ENCODE measurements at regions not wholly inside any gene's neighbourhood (a gene's known extent, or its start where the extent isn't known, plus 50 kb on each side); places are given as distances from the start of the nearest gene placed in this dataset.

- H3K27me3 Mint-ChIP-seq (ENCODE audit: low read depth) = peaks cover 25% of the 10 kb centered on the region
- no peak overlapping the region for H3K4me3 Mint-ChIP-seq
- H3K9me3 Mint-ChIP-seq = no peaks in the 10 kb centered on the region
- H3K4me1 Mint-ChIP-seq (ENCODE audit: low read depth) = no peaks in the 10 kb centered on the region
- no peaks in the 10 kb centered on the region for H3K36me3 Mint-ChIP-seq (ENCODE audit: low read depth)
- H3K27ac Mint-ChIP-seq = no peak overlapping the region
These were observed 61.6 kb downstream of the LSM5 start for GRCh38 chr7:32428546-32428945.

GRCh38 chr7:32427769-32428291, 62.4 kb downstream of the LSM5 start:
- H3K27ac Mint-ChIP-seq = no peak overlapping the region
- H3K27me3 Mint-ChIP-seq (ENCODE audit: low read depth) = peaks cover 25% of the 10 kb centered on the region
- H3K36me3 Mint-ChIP-seq (ENCODE audit: low read depth) = no peaks in the 10 kb centered on the region
- no peak overlapping the region for H3K4me3 Mint-ChIP-seq
- no peaks in the 10 kb centered on the region for H3K9me3 Mint-ChIP-seq
- no peaks in the 10 kb centered on the region for H3K4me1 Mint-ChIP-seq (ENCODE audit: low read depth)

GRCh38 chr7:32416846-32417245, 73.3 kb downstream of the LSM5 start:
- Mint-ChIP-seq H3K4me1 (ENCODE audit: low read depth) (no peaks in the 10 kb centered on the region), H3K36me3 (ENCODE audit: low read depth) (no peaks in the 10 kb centered on the region), H3K27me3 (ENCODE audit: low read depth) (no peaks in the 10 kb centered on the region), H3K9me3 (no peaks in the 10 kb centered on the region), H3K27ac (no peak overlapping the region), H3K4me3 (no peak overlapping the region)

GRCh38 chr7:32415936-32416335, 74.2 kb downstream of the LSM5 start:
- Mint-ChIP-seq H3K9me3 (no peaks in the 10 kb centered on the region), H3K36me3 (ENCODE audit: low read depth) (no peaks in the 10 kb centered on the region), H3K27ac (no peak overlapping the region), H3K27me3 (ENCODE audit: low read depth) (no peaks in the 10 kb centered on the region), H3K4me3 (no peak overlapping the region), H3K4me1 (ENCODE audit: low read depth) (no peaks in the 10 kb centered on the region)

- no peak overlapping the region for H3K27ac Mint-ChIP-seq
- no peaks in the 10 kb centered on the region for H3K36me3 Mint-ChIP-seq (ENCODE audit: low read depth)
- no peak overlapping the region for H3K4me3 Mint-ChIP-seq
- H3K27me3 Mint-ChIP-seq (ENCODE audit: low read depth) = no peaks in the 10 kb centered on the region
- H3K9me3 Mint-ChIP-seq = no peaks in the 10 kb centered on the region
- H3K4me1 Mint-ChIP-seq (ENCODE audit: low read depth) = no peaks in the 10 kb centered on the region
These were observed 74.7 kb downstream of the LSM5 start for GRCh38 chr7:32415519-32415918.

- Mint-ChIP-seq H3K27ac (no peak overlapping the region), H3K36me3 (ENCODE audit: low read depth) (no peaks in the 10 kb centered on the region), H3K4me3 (no peak overlapping the region), H3K4me1 (ENCODE audit: low read depth) (no peaks in the 10 kb centered on the region), H3K27me3 (ENCODE audit: low read depth) (no peaks in the 10 kb centered on the region), H3K9me3 (no peaks in the 10 kb centered on the region)
These were observed 77.7 kb downstream of the LSM5 start for GRCh38 chr7:32412471-32412870.

- no peaks in the 10 kb centered on the region for H3K27me3 Mint-ChIP-seq (ENCODE audit: low read depth)
- H3K36me3 Mint-ChIP-seq (ENCODE audit: low read depth) = no peaks in the 10 kb centered on the region
- no peak overlapping the region for H3K27ac Mint-ChIP-seq
- H3K9me3 Mint-ChIP-seq = no peaks in the 10 kb centered on the region
- no peaks in the 10 kb centered on the region for H3K4me1 Mint-ChIP-seq (ENCODE audit: low read depth)
- no peak overlapping the region for H3K4me3 Mint-ChIP-seq
These were observed 79.6 kb downstream of the LSM5 start for GRCh38 chr7:32410545-32410944.

- H3K27ac Mint-ChIP-seq = no peak overlapping the region
These were observed 83.8 kb downstream of the LSM5 start for GRCh38 chr7:32406386-32406785.

GRCh38 chr7:32403463-32404229, 86.5 kb downstream of the LSM5 start:
- no peaks in the 10 kb centered on the region for H3K27me3 Mint-ChIP-seq (ENCODE audit: low read depth)
- H3K36me3 Mint-ChIP-seq (ENCODE audit: low read depth) = no peaks in the 10 kb centered on the region
- H3K27ac Mint-ChIP-seq = no peak overlapping the region
- H3K9me3 Mint-ChIP-seq = no peaks in the 10 kb centered on the region
- no peak overlapping the region for H3K4me3 Mint-ChIP-seq
- H3K4me1 Mint-ChIP-seq (ENCODE audit: low read depth) = no peaks in the 10 kb centered on the region

More at GRCh38 chr7:32406386-32406785, 83.8 kb downstream of the LSM5 start:
- Mint-ChIP-seq H3K36me3 (ENCODE audit: low read depth) (no peaks in the 10 kb centered on the region), H3K27me3 (ENCODE audit: low read depth) (no peaks in the 10 kb centered on the region), H3K4me3 (no peak overlapping the region), H3K4me1 (ENCODE audit: low read depth) (no peaks in the 10 kb centered on the region), H3K9me3 (no peaks in the 10 kb centered on the region)

GRCh38 chr7:32400676-32401075, 89.5 kb downstream of the LSM5 start:
- Mint-ChIP-seq H3K4me3 (no peak overlapping the region), H3K36me3 (ENCODE audit: low read depth) (no peaks in the 10 kb centered on the region), H3K27me3 (ENCODE audit: low read depth) (no peaks in the 10 kb centered on the region), H3K27ac (no peak overlapping the region), H3K9me3 (no peaks in the 10 kb centered on the region), H3K4me1 (ENCODE audit: low read depth) (no peaks in the 10 kb centered on the region)

GRCh38 chr7:32399311-32399710, 90.9 kb downstream of the LSM5 start:
- Mint-ChIP-seq H3K4me1 (ENCODE audit: low read depth) (no peaks in the 10 kb centered on the region), H3K27me3 (ENCODE audit: low read depth) (peaks cover 4% of the 10 kb centered on the region), H3K4me3 (no peak overlapping the region), H3K36me3 (ENCODE audit: low read depth) (no peaks in the 10 kb centered on the region), H3K27ac (no peak overlapping the region), H3K9me3 (no peaks in the 10 kb centered on the region)

GRCh38 chr7:32395168-32395567, 95.0 kb downstream of the LSM5 start:
- no peaks in the 10 kb centered on the region for H3K36me3 Mint-ChIP-seq (ENCODE audit: low read depth)
- peaks cover 8% of the 10 kb centered on the region for H3K27me3 Mint-ChIP-seq (ENCODE audit: low read depth)
- H3K9me3 Mint-ChIP-seq = no peaks in the 10 kb centered on the region
- H3K4me1 Mint-ChIP-seq (ENCODE audit: low read depth) = no peaks in the 10 kb centered on the region
- H3K4me3 Mint-ChIP-seq = no peak overlapping the region
- no peak overlapping the region for H3K27ac Mint-ChIP-seq

- no peak overlapping the region for H3K27ac Mint-ChIP-seq
These were observed 96.3 kb downstream of the LSM5 start for GRCh38 chr7:32393861-32394260.

GRCh38 chr7:32390210-32390609, 100.0 kb downstream of the LSM5 start:
- no peaks in the 10 kb centered on the region for H3K4me1 Mint-ChIP-seq (ENCODE audit: low read depth)
- no peak overlapping the region for H3K27ac Mint-ChIP-seq
- H3K27me3 Mint-ChIP-seq (ENCODE audit: low read depth) = peaks cover 8% of the 10 kb centered on the region

More at GRCh38 chr7:32393861-32394260, 96.3 kb downstream of the LSM5 start:
- no peaks in the 10 kb centered on the region for H3K4me1 Mint-ChIP-seq (ENCODE audit: low read depth)
- no peaks in the 10 kb centered on the region for H3K36me3 Mint-ChIP-seq (ENCODE audit: low read depth)
- peaks cover 8% of the 10 kb centered on the region for H3K27me3 Mint-ChIP-seq (ENCODE audit: low read depth)
- no peak overlapping the region for H3K4me3 Mint-ChIP-seq
- no peaks in the 10 kb centered on the region for H3K9me3 Mint-ChIP-seq

GRCh38 chr7:32385316-32385956, 104.7 kb downstream of the LSM5 start:
- no peaks in the 10 kb centered on the region for H3K4me1 Mint-ChIP-seq (ENCODE audit: low read depth)
- no peaks in the 10 kb centered on the region for H3K36me3 Mint-ChIP-seq (ENCODE audit: low read depth)
- H3K27ac Mint-ChIP-seq = no peak overlapping the region
- no peak overlapping the region for H3K4me3 Mint-ChIP-seq
- H3K9me3 Mint-ChIP-seq = no peaks in the 10 kb centered on the region
- no peaks in the 10 kb centered on the region for H3K27me3 Mint-ChIP-seq (ENCODE audit: low read depth)

More at GRCh38 chr7:32390210-32390609, 100.0 kb downstream of the LSM5 start:
- H3K9me3 Mint-ChIP-seq = no peaks in the 10 kb centered on the region
- no peaks in the 10 kb centered on the region for H3K36me3 Mint-ChIP-seq (ENCODE audit: low read depth)
- no peak overlapping the region for H3K4me3 Mint-ChIP-seq
